ENCODE measurements at regions not wholly inside any gene's neighbourhood (a gene's known extent, or its start where the extent isn't known, plus 50 kb on each side); places are given as distances from the start of the nearest gene placed in this dataset.

DNA sequence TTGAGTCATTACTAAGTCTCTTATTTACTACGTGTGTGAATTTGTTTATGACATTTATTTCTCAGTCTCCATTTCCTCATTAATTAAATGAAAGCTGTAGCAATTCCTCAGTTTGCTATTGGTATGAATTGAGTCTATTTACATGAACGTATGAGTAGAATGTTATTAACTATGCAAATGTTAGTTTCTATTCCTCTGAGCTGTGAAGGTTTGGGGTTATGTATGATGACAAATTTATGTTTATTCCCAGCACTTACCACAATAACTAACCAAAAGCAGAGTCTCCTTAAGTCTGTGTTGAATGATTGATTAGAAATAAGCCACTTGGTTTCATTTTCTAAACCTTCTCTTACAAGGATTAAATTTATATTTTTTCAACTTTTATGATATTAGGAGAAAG is 1340.9 kb downstream of the FSCB start:
- TF ChIP-seq, protein P1, sequence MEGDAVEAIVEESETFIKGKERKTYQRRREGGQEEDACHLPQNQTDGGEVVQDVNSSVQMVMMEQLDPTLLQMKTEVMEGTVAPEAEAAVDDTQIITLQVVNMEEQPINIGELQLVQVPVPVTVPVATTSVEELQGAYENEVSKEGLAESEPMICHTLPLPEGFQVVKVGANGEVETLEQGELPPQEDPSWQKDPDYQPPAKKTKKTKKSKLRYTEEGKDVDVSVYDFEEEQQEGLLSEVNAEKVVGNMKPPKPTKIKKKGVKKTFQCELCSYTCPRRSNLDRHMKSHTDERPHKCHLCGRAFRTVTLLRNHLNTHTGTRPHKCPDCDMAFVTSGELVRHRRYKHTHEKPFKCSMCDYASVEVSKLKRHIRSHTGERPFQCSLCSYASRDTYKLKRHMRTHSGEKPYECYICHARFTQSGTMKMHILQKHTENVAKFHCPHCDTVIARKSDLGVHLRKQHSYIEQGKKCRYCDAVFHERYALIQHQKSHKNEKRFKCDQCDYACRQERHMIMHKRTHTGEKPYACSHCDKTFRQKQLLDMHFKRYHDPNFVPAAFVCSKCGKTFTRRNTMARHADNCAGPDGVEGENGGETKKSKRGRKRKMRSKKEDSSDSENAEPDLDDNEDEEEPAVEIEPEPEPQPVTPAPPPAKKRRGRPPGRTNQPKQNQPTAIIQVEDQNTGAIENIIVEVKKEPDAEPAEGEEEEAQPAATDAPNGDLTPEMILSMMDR (IDR thresholded peaks at IDR 0.05; ENCODE audit: low read depth, low read length, poor library complexity, severe bottlenecking): no peak
- no peak for TF ChIP-seq EZH2phosphoT487 (IDR thresholded peaks at IDR 0.05; ENCODE audit: borderline replicate concordance, low read length)
